Neural progenitor cell (in vitro differentiated cells): ENCODE measurements at regions not wholly inside any gene's neighbourhood (a gene's known extent, or its start where the extent isn't known, plus 50 kb on each side); places are given as distances from the start of the nearest gene placed in this dataset.

Experiments
- DNase-seq: peaks from one replicate; pipeline ENCODE4 v3.0.0-alpha.2; 2016; ENCODE audit warnings: low spot score
- H2AFZ ChIP-seq: fragments of 200-600 bp; sonication (generic); replicated peaks from 2 replicates; pipeline ENCODE4 v1.6.1; 2016; ENCODE audit warnings: antibody characterized with exemption
- H3F3A ChIP-seq: fragments of 200-600 bp; sonication (generic); 2 replicates; pipeline ENCODE4 v1.6.1; 2016; ENCODE audit warnings: antibody characterized with exemption, low read depth
- H3K27ac ChIP-seq: fragments of 200-600 bp; sonication (generic); 2 replicates; pipeline ENCODE4 v1.5.1; 2016; ENCODE audit warnings: mild to moderate bottlenecking
- H3K27me3 ChIP-seq: fragments of 200-600 bp; sonication (generic); 2 replicates; pipeline ENCODE4 v1.6.1; 2016; ENCODE audit warnings: mild to moderate bottlenecking, moderate library complexity
- H3K36me3 ChIP-seq: fragments of 200-600 bp; sonication (generic); 2 replicates; pipeline ENCODE4 v1.5.1; 2016
- H3K4me1 ChIP-seq: fragments of 200-600 bp; sonication (generic); 2 replicates; pipeline ENCODE4 v1.6.1; 2016; ENCODE audit warnings: mixed run types
- H3K4me2 ChIP-seq: fragments of 200-600 bp; sonication (generic); 2 replicates; pipeline ENCODE4 v1.6.1; 2016
- H3K4me3 ChIP-seq: fragments of 200-600 bp; sonication (generic); 2 replicates; pipeline ENCODE4 v1.5.1; 2016
- H3K79me2 ChIP-seq: fragments of 200-600 bp; sonication (generic); 2 replicates; pipeline ENCODE4 v1.6.1; 2016; ENCODE audit warnings: low read depth
- H3K9ac ChIP-seq: fragments of 200-600 bp; sonication (generic); 2 replicates; pipeline ENCODE4 v1.6.1; 2016
- H3K9me3 ChIP-seq: fragments of 200-600 bp; sonication (generic); 2 replicates; pipeline ENCODE4 v1.5.1; 2016; ENCODE audit warnings: low read depth
- H4K20me1 ChIP-seq: fragments of 200-600 bp; sonication (generic); 2 replicates; pipeline ENCODE4 v1.6.1; 2016; ENCODE audit warnings: low read depth
- H3K27ac Mint-ChIP-seq: 3 replicates; pipeline ENCODE4 v1.8.0; 2021; ENCODE audit warnings: mixed read lengths
- H3K27me3 Mint-ChIP-seq: 2 replicates; pipeline ENCODE4 v1.8.0; 2022; ENCODE audit warnings: low read depth, mild to moderate bottlenecking, inconsistent platforms, moderate library complexity, mixed read lengths; ENCODE audit not compliant: insufficient read depth
- H3K36me3 Mint-ChIP-seq: 3 replicates; pipeline ENCODE4 v1.8.0; 2021; ENCODE audit warnings: mixed read lengths
- H3K4me1 Mint-ChIP-seq: 3 replicates; pipeline ENCODE4 v1.8.0; 2021; ENCODE audit warnings: mixed read lengths
- H3K4me3 Mint-ChIP-seq: 3 replicates; pipeline ENCODE4 v1.8.0; 2021; ENCODE audit warnings: mild to moderate bottlenecking, moderate library complexity, mixed read lengths
- H3K9me3 Mint-ChIP-seq: 3 replicates; pipeline ENCODE4 v1.8.0; 2020; ENCODE audit warnings: mixed read lengths
- EZH2 ChIP-seq: fragments of 200-600 bp; sonication (generic); IDR thresholded peaks from 2 replicates; pipeline ENCODE4 v1.6.1; 2017; ENCODE audit warnings: antibody characterized with exemption, mild to moderate bottlenecking, moderate library complexity
- EZH2phosphoT487 ChIP-seq: fragments of 200-600 bp; sonication (generic); IDR thresholded peaks from 2 replicates; pipeline ENCODE4 v1.6.1; 2017; ENCODE audit warnings: antibody characterized with exemption
- TF ChIP-seq, protein P1 (sequence below): fragments of 200-600 bp; sonication (generic); IDR thresholded peaks from 2 replicates; pipeline ENCODE4 v1.5.1; 2017; ENCODE audit warnings: antibody characterized with exemption, mild to moderate bottlenecking

DNA sequence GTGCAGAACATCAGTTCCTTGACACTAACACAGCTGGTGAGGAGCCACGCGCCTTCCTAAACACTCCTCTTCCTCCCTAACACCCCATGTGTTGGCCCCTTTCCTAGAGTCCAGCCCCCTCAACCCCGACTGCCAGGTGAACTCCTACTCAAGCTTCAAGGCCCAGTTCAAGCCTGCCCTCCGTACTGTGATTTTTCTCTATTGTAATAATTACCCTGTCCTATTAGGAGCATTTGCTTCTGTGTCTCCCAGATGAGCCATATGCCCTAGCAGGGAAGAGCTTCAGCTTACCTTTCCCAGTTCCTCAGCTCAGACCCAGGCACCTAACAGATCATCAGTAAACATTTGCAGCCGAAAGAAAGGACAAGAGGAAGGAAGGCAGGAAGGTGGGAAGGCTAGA lies 130.6 kb upstream of the SALL3 start:
- Mint-ChIP-seq H3K36me3 (peaks cover 2% of the 10 kb centered on the region), H3K4me1 (peaks cover 7% of the 10 kb centered on the region), H3K27ac (no peak overlapping the region), H3K9me3 (peaks cover 34% of the 10 kb centered on the region), H3K4me3 (no peak overlapping the region), H3K27me3 (peaks cover 2% of the 10 kb centered on the region)
- H3K79me2 ChIP-seq = no peaks in the 10 kb centered on the region
- no peak for DNase-seq
- H3K27ac ChIP-seq = no peak overlapping the region
- peaks cover 12% of the 10 kb centered on the region for H3K36me3 ChIP-seq
- H3K9ac ChIP-seq = no peak overlapping the region
- no peaks in the 10 kb centered on the region for H4K20me1 ChIP-seq
- H3K9me3 ChIP-seq = peaks cover 12% of the 10 kb centered on the region
- no peak for TF ChIP-seq EZH2phosphoT487
- TF ChIP-seq, protein P1, sequence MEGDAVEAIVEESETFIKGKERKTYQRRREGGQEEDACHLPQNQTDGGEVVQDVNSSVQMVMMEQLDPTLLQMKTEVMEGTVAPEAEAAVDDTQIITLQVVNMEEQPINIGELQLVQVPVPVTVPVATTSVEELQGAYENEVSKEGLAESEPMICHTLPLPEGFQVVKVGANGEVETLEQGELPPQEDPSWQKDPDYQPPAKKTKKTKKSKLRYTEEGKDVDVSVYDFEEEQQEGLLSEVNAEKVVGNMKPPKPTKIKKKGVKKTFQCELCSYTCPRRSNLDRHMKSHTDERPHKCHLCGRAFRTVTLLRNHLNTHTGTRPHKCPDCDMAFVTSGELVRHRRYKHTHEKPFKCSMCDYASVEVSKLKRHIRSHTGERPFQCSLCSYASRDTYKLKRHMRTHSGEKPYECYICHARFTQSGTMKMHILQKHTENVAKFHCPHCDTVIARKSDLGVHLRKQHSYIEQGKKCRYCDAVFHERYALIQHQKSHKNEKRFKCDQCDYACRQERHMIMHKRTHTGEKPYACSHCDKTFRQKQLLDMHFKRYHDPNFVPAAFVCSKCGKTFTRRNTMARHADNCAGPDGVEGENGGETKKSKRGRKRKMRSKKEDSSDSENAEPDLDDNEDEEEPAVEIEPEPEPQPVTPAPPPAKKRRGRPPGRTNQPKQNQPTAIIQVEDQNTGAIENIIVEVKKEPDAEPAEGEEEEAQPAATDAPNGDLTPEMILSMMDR = no peak
- TF ChIP-seq EZH2 = no peak
- H3K4me1 ChIP-seq = no peaks in the 10 kb centered on the region
- H3K4me2 ChIP-seq = no peak overlapping the region
- H2AFZ ChIP-seq = no peak overlapping the region
- no peaks in the 10 kb centered on the region for H3K27me3 ChIP-seq
- no peak overlapping the region for H3K4me3 ChIP-seq
- H3F3A ChIP-seq = no peaks in the 10 kb centered on the region

DNA sequence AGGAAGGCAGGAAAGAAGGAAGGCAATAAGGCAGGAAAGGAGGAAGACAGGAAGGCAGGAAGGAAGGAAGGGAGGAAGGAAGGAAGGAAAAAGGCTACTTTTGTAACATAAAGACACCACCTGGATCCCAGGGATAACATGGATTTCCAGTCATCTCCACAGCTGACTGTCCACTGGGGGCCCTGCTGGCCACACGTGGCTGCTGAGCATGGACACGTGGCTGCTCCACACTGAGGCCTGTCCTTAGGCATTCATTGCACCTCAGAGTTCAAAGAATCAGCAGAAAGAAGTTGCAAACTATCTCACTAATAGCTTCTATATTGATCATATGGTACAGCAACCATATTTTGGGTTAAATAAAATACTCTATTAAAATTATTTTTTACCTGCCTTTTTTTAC lies 130.2 kb upstream of the SALL3 start:
- no peak overlapping the region for H3K27ac Mint-ChIP-seq
- H3K36me3 Mint-ChIP-seq = peaks cover 2% of the 10 kb centered on the region
- H3K4me1 Mint-ChIP-seq = peaks cover 7% of the 10 kb centered on the region
- Histone ChIP-seq H3K9ac (no peak overlapping the region), H3K4me1 (no peaks in the 10 kb centered on the region), H3K9me3 (peaks cover 8% of the 10 kb centered on the region), H3K4me3 (no peak overlapping the region), H2AFZ (no peak overlapping the region), H3F3A (no peaks in the 10 kb centered on the region), H3K27me3 (no peaks in the 10 kb centered on the region), H4K20me1 (no peaks in the 10 kb centered on the region), H3K36me3 (peaks cover 8% of the 10 kb centered on the region), H3K4me2 (no peak overlapping the region), H3K27ac (no peak overlapping the region), H3K79me2 (no peaks in the 10 kb centered on the region)
- no peak for DNase-seq
- TF ChIP-seq EZH2phosphoT487 (no peak), EZH2 (no peak)
- H3K4me3 Mint-ChIP-seq = no peak overlapping the region
- peaks cover 31% of the 10 kb centered on the region for H3K9me3 Mint-ChIP-seq
- H3K27me3 Mint-ChIP-seq = peaks cover 2% of the 10 kb centered on the region

DNA sequence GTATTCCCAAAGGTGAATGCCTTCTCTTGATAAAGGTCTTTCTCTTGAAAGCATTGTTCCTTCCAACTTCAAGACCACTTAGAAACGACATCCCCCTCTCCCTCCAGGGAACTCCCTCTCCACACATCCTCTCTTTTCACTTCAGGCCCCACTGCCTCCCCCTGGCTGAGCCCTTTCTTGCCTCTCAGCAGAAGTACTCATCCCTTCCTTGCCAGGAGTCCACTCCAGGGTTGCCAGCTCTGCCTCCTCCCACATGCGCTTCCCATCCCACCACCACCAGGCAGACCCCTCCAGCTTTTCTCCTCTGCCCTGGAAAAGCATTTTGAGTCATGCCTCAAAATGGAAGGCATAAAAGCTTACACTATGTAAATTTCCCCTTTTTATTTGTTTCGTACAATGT lies 126.3 kb upstream of the SALL3 start:
- DNase-seq = no peak
- H3K9me3 ChIP-seq = no peaks in the 10 kb centered on the region
- H4K20me1 ChIP-seq = no peaks in the 10 kb centered on the region
- H3K9me3 Mint-ChIP-seq = peaks cover 20% of the 10 kb centered on the region
- H3K36me3 Mint-ChIP-seq = peaks cover 2% of the 10 kb centered on the region
- H3K9ac ChIP-seq = no peak overlapping the region
- H3K27me3 Mint-ChIP-seq = no peaks in the 10 kb centered on the region
- no peak overlapping the region for H3K4me3 Mint-ChIP-seq
- H3K4me1 Mint-ChIP-seq = peaks cover 20% of the 10 kb centered on the region
- H3K4me3 ChIP-seq = no peak overlapping the region
- H3K27ac ChIP-seq = no peak overlapping the region
- no peak overlapping the region for H3K27ac Mint-ChIP-seq
- peaks cover 4% of the 10 kb centered on the region for H3F3A ChIP-seq
- no peak for TF ChIP-seq EZH2phosphoT487
- TF ChIP-seq EZH2 = no peak
- TF ChIP-seq, protein P1 = no peak
- no peaks in the 10 kb centered on the region for H3K79me2 ChIP-seq
- peaks cover 12% of the 10 kb centered on the region for H3K4me1 ChIP-seq
- H3K4me2 ChIP-seq = no peak overlapping the region
- H3K36me3 ChIP-seq = no peaks in the 10 kb centered on the region
- H3K27me3 ChIP-seq = no peaks in the 10 kb centered on the region
- H2AFZ ChIP-seq = no peak overlapping the region

DNA sequence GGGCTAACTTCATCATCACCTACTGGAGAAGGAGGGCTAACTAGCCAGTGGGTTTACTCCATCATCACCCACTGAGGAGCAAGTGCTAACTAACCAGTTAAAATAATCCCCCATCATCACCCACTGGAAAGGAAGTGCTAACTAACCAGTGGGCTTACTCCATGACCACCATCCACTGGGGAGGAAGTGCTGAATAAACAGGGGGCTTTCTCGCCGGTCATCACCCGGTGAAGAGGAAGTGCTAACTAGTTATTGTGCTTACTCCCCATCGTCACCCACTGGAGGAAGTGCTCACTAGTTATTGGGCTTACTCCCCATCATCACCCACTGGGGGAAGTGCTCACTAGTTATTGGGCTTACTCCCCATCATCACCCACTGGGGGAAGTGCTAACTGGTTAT lies 124.4 kb upstream of the SALL3 start:
- Mint-ChIP-seq H3K27me3 (peaks cover 3% of the 10 kb centered on the region), H3K27ac (no peak overlapping the region), H3K4me1 (peaks cover 25% of the 10 kb centered on the region), H3K9me3 (peaks cover 14% of the 10 kb centered on the region), H3K4me3 (no peak overlapping the region), H3K36me3 (peaks cover 1% of the 10 kb centered on the region)
- peaks cover 26% of the 10 kb centered on the region for H3K4me1 ChIP-seq
- no peaks in the 10 kb centered on the region for H3K36me3 ChIP-seq
- H3K79me2 ChIP-seq = no peaks in the 10 kb centered on the region
- H3F3A ChIP-seq = peaks cover 4% of the 10 kb centered on the region
- no peaks in the 10 kb centered on the region for H3K9me3 ChIP-seq
- no peaks in the 10 kb centered on the region for H4K20me1 ChIP-seq
- no peak for TF ChIP-seq EZH2phosphoT487
- TF ChIP-seq, protein P1 = no peak
- TF ChIP-seq EZH2 = no peak
- H2AFZ ChIP-seq = no peak overlapping the region
- DNase-seq = no peak
- no peak overlapping the region for H3K4me3 ChIP-seq
- H3K27me3 ChIP-seq = no peaks in the 10 kb centered on the region
- H3K4me2 ChIP-seq = no peak overlapping the region
- H3K9ac ChIP-seq = no peak overlapping the region
- H3K27ac ChIP-seq = no peak overlapping the region
